Activated naive CD4-positive, alpha-beta T cell treated with anti-CD3 and anti-CD28 coated beads, Interleukin-2, amount 50 U/mL, for 24 hours (primary cell): ENCODE measurements at regions not wholly inside any gene's neighbourhood (a gene's known extent, or its start where the extent isn't known, plus 50 kb on each side); places are given as distances from the start of the nearest gene placed in this dataset.
A peak's percentile ranks its signal among the peaks of the same experiment; 100 is the strongest.
"Not testable (repeated sequence)": the region's sequence is repeated elsewhere in the genome, so short reads cannot be mapped to it uniquely, and the experiment has no call there.

Experiments
- H3K27ac Mint-ChIP-seq: one replicate; pipeline ENCODE4 v1.8.0; 2021; ENCODE audit warnings: mild to moderate bottlenecking, mixed read lengths
- H3K27me3 Mint-ChIP-seq: one replicate; pipeline ENCODE4 v1.8.0; 2021; ENCODE audit warnings: mixed read lengths
- H3K36me3 Mint-ChIP-seq: one replicate; pipeline ENCODE4 v1.8.0; 2021; ENCODE audit warnings: mixed read lengths
- H3K4me1 Mint-ChIP-seq: one replicate; pipeline ENCODE4 v1.8.0; 2021; ENCODE audit warnings: mixed read lengths
- H3K4me3 Mint-ChIP-seq: one replicate; pipeline ENCODE4 v1.8.0; 2021; ENCODE audit warnings: mild to moderate bottlenecking, mixed read lengths
- H3K9me3 Mint-ChIP-seq: one replicate; pipeline ENCODE4 v1.8.0; 2021; ENCODE audit warnings: mixed read lengths

- peaks cover 9% of the 10 kb centered on the region for H3K4me1 Mint-ChIP-seq
- H3K27me3 Mint-ChIP-seq: peaks cover 43% of the 10 kb centered on the region
- H3K27ac Mint-ChIP-seq: no peak overlapping the region
- H3K4me3 Mint-ChIP-seq: no peak overlapping the region
- H3K9me3 Mint-ChIP-seq: no peaks in the 10 kb centered on the region
- no peaks in the 10 kb centered on the region for H3K36me3 Mint-ChIP-seq
These were observed 1637.8 kb upstream of the C9orf72 start for GRCh38 chr9:29211003-29211579.

GRCh38 chr9:29211580-29212396, 1638.5 kb upstream of the C9orf72 start:
- no peaks in the 10 kb centered on the region for H3K36me3 Mint-ChIP-seq
- H3K9me3 Mint-ChIP-seq: no peaks in the 10 kb centered on the region
- H3K4me3 Mint-ChIP-seq: no peak overlapping the region
- H3K27ac Mint-ChIP-seq: no peak overlapping the region
- H3K4me1 Mint-ChIP-seq: peaks cover 9% of the 10 kb centered on the region
- peaks cover 50% of the 10 kb centered on the region for H3K27me3 Mint-ChIP-seq

- Mint-ChIP-seq H3K9me3 (no peaks in the 10 kb centered on the region), H3K27ac (no peak overlapping the region), H3K36me3 (no peaks in the 10 kb centered on the region), H3K27me3 (peaks cover 56% of the 10 kb centered on the region), H3K4me1 (peaks cover 9% of the 10 kb centered on the region), H3K4me3 (peak overlapping the region; percentile 71)
These were observed 1639.4 kb upstream of the C9orf72 start for GRCh38 chr9:29212397-29213387.

- Mint-ChIP-seq H3K27me3 (peaks cover 57% of the 10 kb centered on the region), H3K4me1 (peaks cover 9% of the 10 kb centered on the region), H3K9me3 (no peaks in the 10 kb centered on the region), H3K36me3 (no peaks in the 10 kb centered on the region), H3K4me3 (peak within 1 kb of the TSS; percentile 71), H3K27ac (no peak within 1 kb of the TSS)
These were observed 1640.3 kb upstream of the C9orf72 start, which contains the start of gene LINGO2 for GRCh38 chr9:29213417-29214153. LINGO2 (minus strand) TSS chr9:29213601.

- Mint-ChIP-seq H3K4me3 (peak overlapping the region; percentile 15), H3K36me3 (no peaks in the 10 kb centered on the region), H3K4me1 (peaks cover 9% of the 10 kb centered on the region), H3K27me3 (peaks cover 57% of the 10 kb centered on the region), H3K27ac (no peak overlapping the region), H3K9me3 (no peaks in the 10 kb centered on the region)
These were observed 1640.9 kb upstream of the C9orf72 start for GRCh38 chr9:29214154-29214689.

GRCh38 chr9:29214690-29215253, 1641.5 kb upstream of the C9orf72 start:
- Mint-ChIP-seq H3K27ac (no peak overlapping the region), H3K27me3 (peaks cover 56% of the 10 kb centered on the region), H3K36me3 (no peaks in the 10 kb centered on the region), H3K4me1 (peaks cover 9% of the 10 kb centered on the region), H3K4me3 (no peak overlapping the region), H3K9me3 (no peaks in the 10 kb centered on the region)

- no peak overlapping the region for H3K4me3 Mint-ChIP-seq
- no peaks in the 10 kb centered on the region for H3K9me3 Mint-ChIP-seq
- H3K36me3 Mint-ChIP-seq: no peaks in the 10 kb centered on the region
- H3K4me1 Mint-ChIP-seq: peaks cover 3% of the 10 kb centered on the region
- peaks cover 33% of the 10 kb centered on the region for H3K27me3 Mint-ChIP-seq
- H3K27ac Mint-ChIP-seq: no peak overlapping the region
These were observed 1644.7 kb upstream of the C9orf72 start for GRCh38 chr9:29217966-29218365.

- Mint-ChIP-seq H3K4me1 (no peaks in the 10 kb centered on the region), H3K27me3 (peaks cover 14% of the 10 kb centered on the region), H3K4me3 (no peak overlapping the region), H3K27ac (no peak overlapping the region), H3K36me3 (no peaks in the 10 kb centered on the region), H3K9me3 (no peaks in the 10 kb centered on the region)
These were observed 1647.4 kb upstream of the C9orf72 start for GRCh38 chr9:29220596-29221251.

- Mint-ChIP-seq H3K36me3 (no peaks in the 10 kb centered on the region), H3K27ac (no peak overlapping the region), H3K9me3 (peaks cover 7% of the 10 kb centered on the region), H3K4me3 (no peak overlapping the region), H3K27me3 (peaks cover 1% of the 10 kb centered on the region), H3K4me1 (no peaks in the 10 kb centered on the region)
These were observed 1655.3 kb upstream of the C9orf72 start for GRCh38 chr9:29228558-29228957.

- Mint-ChIP-seq H3K4me3 (no peak overlapping the region), H3K27ac (no peak overlapping the region), H3K27me3 (peaks cover 1% of the 10 kb centered on the region), H3K36me3 (no peaks in the 10 kb centered on the region), H3K4me1 (no peaks in the 10 kb centered on the region), H3K9me3 (peaks cover 7% of the 10 kb centered on the region)
These were observed 1657.7 kb upstream of the C9orf72 start for GRCh38 chr9:29230931-29231330.

- no peaks in the 10 kb centered on the region for H3K36me3 Mint-ChIP-seq
These were observed 1659.9 kb upstream of the C9orf72 start for GRCh38 chr9:29233193-29233592.

GRCh38 chr9:29241320-29241719, 1668.0 kb upstream of the C9orf72 start:
- Mint-ChIP-seq H3K27ac (no peak overlapping the region), H3K4me1 (no peaks in the 10 kb centered on the region), H3K36me3 (no peaks in the 10 kb centered on the region), H3K9me3 (peaks cover 4% of the 10 kb centered on the region), H3K4me3 (no peak overlapping the region), H3K27me3 (no peaks in the 10 kb centered on the region)

More at GRCh38 chr9:29233193-29233592, 1659.9 kb upstream of the C9orf72 start:
- Mint-ChIP-seq H3K9me3 (peaks cover 7% of the 10 kb centered on the region), H3K27ac (no peak overlapping the region), H3K4me1 (no peaks in the 10 kb centered on the region), H3K27me3 (peaks cover 1% of the 10 kb centered on the region), H3K4me3 (no peak overlapping the region)

- no peaks in the 10 kb centered on the region for H3K4me1 Mint-ChIP-seq
- no peaks in the 10 kb centered on the region for H3K27me3 Mint-ChIP-seq
- no peak overlapping the region for H3K27ac Mint-ChIP-seq
- no peak overlapping the region for H3K4me3 Mint-ChIP-seq
- no peaks in the 10 kb centered on the region for H3K36me3 Mint-ChIP-seq
- peaks cover 4% of the 10 kb centered on the region for H3K9me3 Mint-ChIP-seq
These were observed 1672.1 kb upstream of the C9orf72 start for GRCh38 chr9:29245351-29245750.

- not testable (repeated sequence) for H3K9me3 Mint-ChIP-seq, H3K4me1 Mint-ChIP-seq, H3K27me3 Mint-ChIP-seq, H3K36me3 Mint-ChIP-seq, H3K4me3 Mint-ChIP-seq, H3K27ac Mint-ChIP-seq
These were observed 1697.1 kb upstream of the C9orf72 start for GRCh38 chr9:29270400-29270799.
